HG03432 (cell line): ENCODE measurements at regions not wholly inside any gene's neighbourhood (a gene's known extent, or its start where the extent isn't known, plus 50 kb on each side); places are given as distances from the start of the nearest gene placed in this dataset.
"Not testable (repeated sequence)": the region's sequence is repeated elsewhere in the genome, so short reads cannot be mapped to it uniquely, and the experiment has no call there.

Source experiments
- ATAC-seq: cut with Tn5 transposase; IDR thresholded peaks from one replicate; pipeline ENCODE4 v1.9.1; 2021; ENCODE audit warnings: mild to moderate bottlenecking, moderate library complexity; ENCODE audit not compliant: unreplicated experiment

GRCh38 chr12:20017802-20018201 is 350.5 kb upstream of the PDE3A start:
- ATAC-seq, result no peak

- no peak for ATAC-seq
Measured at GRCh38 chr12:20018406-20018805, 349.9 kb upstream of the PDE3A start.

GRCh38 chr12:20024194-20024593 is 344.1 kb upstream of the PDE3A start:
- ATAC-seq, result no peak

GRCh38 chr12:20028033-20028432 is 340.3 kb upstream of the PDE3A start:
- no peak for ATAC-seq

- ATAC-seq, result no peak
Measured at GRCh38 chr12:20030826-20031225, 337.5 kb upstream of the PDE3A start.

GRCh38 chr12:20039562-20039961 is 328.8 kb upstream of the PDE3A start:
- no peak for ATAC-seq

GRCh38 chr12:20040184-20040583 is 328.2 kb upstream of the PDE3A start:
- no peak for ATAC-seq

GRCh38 chr12:20040831-20041230 is 327.5 kb upstream of the PDE3A start:
- ATAC-seq, result no peak

GRCh38 chr12:20044351-20044750 is 324.0 kb upstream of the PDE3A start:
- no peak for ATAC-seq

- no peak for ATAC-seq
Measured at GRCh38 chr12:20044846-20045245, 323.5 kb upstream of the PDE3A start.

- no peak for ATAC-seq
Measured at GRCh38 chr12:20047901-20048300, 320.4 kb upstream of the PDE3A start.

GRCh38 chr12:20050221-20050620 is 318.1 kb upstream of the PDE3A start:
- no peak for ATAC-seq

- ATAC-seq, result no peak
Measured at GRCh38 chr12:20053782-20054181, 314.6 kb upstream of the PDE3A start.

- no peak for ATAC-seq
Measured at GRCh38 chr12:20055856-20056255, 312.5 kb upstream of the PDE3A start.

GRCh38 chr12:20057398-20057797 is 310.9 kb upstream of the PDE3A start:
- ATAC-seq, result no peak

GRCh38 chr12:20063116-20063515 is 305.2 kb upstream of the PDE3A start:
- no peak for ATAC-seq

GRCh38 chr12:20077618-20078017 is 290.7 kb upstream of the PDE3A start:
- no peak for ATAC-seq

- no peak for ATAC-seq
Measured at GRCh38 chr12:20089077-20089476, 279.3 kb upstream of the PDE3A start.

GRCh38 chr12:20093190-20093810 is 275.0 kb upstream of the PDE3A start:
- ATAC-seq, result not testable (repeated sequence)

- ATAC-seq, result no peak
Measured at GRCh38 chr12:20096430-20096829, 271.9 kb upstream of the PDE3A start.

- peak; percentile 64 for ATAC-seq
Measured at GRCh38 chr12:20097626-20098025, 270.7 kb upstream of the PDE3A start.

- ATAC-seq, result no peak
Measured at GRCh38 chr12:20099395-20100183, 268.7 kb upstream of the PDE3A start.

- no peak for ATAC-seq
Measured at GRCh38 chr12:20101046-20101445, 267.3 kb upstream of the PDE3A start.
